RWPE2 (cell line): ENCODE measurements at regions not wholly inside any gene's neighbourhood (a gene's known extent, or its start where the extent isn't known, plus 50 kb on each side); places are given as distances from the start of the nearest gene placed in this dataset.
"Not testable (repeated sequence)": the region's sequence is repeated elsewhere in the genome, so short reads cannot be mapped to it uniquely, and the experiment has no call there.

Experiments used
- ATAC-seq: fragments of 200-7000 bp; cut with Tn5 transposase; 3 replicates; pipeline ENCODE4 v1.9.1; 2021; ENCODE audit warnings: low read depth
- DNase-seq: peaks from one replicate; pipeline ENCODE4 v3.0.0-alpha.2; 2020; ENCODE audit warnings: low spot score
- H3K27ac ChIP-seq: fragments of 450-650 bp; 2 replicates; pipeline ENCODE4 v1.5.1; 2017; ENCODE audit warnings: mild to moderate bottlenecking; ENCODE audit not compliant: poor library complexity, severe bottlenecking
- H3K27me3 ChIP-seq: fragments of 250-450 bp; sonication (Bioruptor Pico); 2 replicates; pipeline ENCODE4 v1.5.1; 2021; ENCODE audit warnings: mild to moderate bottlenecking, moderate library complexity; ENCODE audit not compliant: insufficient read depth, poor library complexity, severe bottlenecking
- H3K36me3 ChIP-seq: fragments of 250-450 bp; sonication (Bioruptor Pico); 2 replicates; pipeline ENCODE4 v1.5.1; 2020; ENCODE audit warnings: low read depth, mild to moderate bottlenecking, moderate library complexity
- H3K4me1 ChIP-seq: fragments of 250-450 bp; sonication (Bioruptor Pico); 2 replicates; pipeline ENCODE4 v1.5.1; 2021; ENCODE audit warnings: mild to moderate bottlenecking, moderate library complexity; ENCODE audit not compliant: insufficient read depth, poor library complexity, severe bottlenecking
- H3K4me3 ChIP-seq: fragments of 250-450 bp; sonication (Bioruptor Pico); 2 replicates; pipeline ENCODE4 v1.5.1; 2021; ENCODE audit warnings: mild to moderate bottlenecking, moderate library complexity; ENCODE audit not compliant: severe bottlenecking
- H3K9me3 ChIP-seq: fragments of 250-450 bp; sonication (Bioruptor Pico); 2 replicates; pipeline ENCODE4 v1.5.1; 2021; ENCODE audit warnings: mild to moderate bottlenecking, moderate library complexity; ENCODE audit not compliant: severe bottlenecking
- TF ChIP-seq, protein P1 (sequence below): fragments of 450-650 bp; IDR thresholded peaks from one replicate; pipeline ENCODE4 v1.5.1; 2017; ENCODE audit warnings: mild to moderate bottlenecking, moderate library complexity; ENCODE audit not compliant: poor library complexity, severe bottlenecking

DNA sequence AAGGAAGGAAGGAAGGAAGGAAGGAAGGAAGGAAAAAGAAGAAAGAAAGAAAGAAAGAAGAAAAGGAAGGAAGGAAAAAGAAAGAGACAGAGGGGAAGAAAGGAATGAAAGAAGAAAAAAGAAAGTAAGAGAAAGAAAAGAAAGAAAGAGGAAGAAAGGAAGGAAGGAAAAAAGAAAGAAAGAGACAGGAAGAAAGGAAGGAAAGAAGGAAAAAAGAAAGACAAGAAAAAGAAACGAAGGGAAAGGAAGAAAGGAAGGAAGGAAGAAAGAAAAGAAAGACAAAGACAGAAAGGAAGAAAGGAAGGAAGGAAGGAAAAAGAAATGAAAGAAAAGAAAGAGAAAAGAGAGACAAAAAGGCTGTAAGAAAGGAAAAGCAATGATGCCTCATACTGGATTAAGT lies 101.1 kb upstream of the PPP2R3B start:
- no peak overlapping the region for H3K27ac ChIP-seq
- TF ChIP-seq, protein P1, sequence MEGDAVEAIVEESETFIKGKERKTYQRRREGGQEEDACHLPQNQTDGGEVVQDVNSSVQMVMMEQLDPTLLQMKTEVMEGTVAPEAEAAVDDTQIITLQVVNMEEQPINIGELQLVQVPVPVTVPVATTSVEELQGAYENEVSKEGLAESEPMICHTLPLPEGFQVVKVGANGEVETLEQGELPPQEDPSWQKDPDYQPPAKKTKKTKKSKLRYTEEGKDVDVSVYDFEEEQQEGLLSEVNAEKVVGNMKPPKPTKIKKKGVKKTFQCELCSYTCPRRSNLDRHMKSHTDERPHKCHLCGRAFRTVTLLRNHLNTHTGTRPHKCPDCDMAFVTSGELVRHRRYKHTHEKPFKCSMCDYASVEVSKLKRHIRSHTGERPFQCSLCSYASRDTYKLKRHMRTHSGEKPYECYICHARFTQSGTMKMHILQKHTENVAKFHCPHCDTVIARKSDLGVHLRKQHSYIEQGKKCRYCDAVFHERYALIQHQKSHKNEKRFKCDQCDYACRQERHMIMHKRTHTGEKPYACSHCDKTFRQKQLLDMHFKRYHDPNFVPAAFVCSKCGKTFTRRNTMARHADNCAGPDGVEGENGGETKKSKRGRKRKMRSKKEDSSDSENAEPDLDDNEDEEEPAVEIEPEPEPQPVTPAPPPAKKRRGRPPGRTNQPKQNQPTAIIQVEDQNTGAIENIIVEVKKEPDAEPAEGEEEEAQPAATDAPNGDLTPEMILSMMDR: no peak
- no peak for DNase-seq

DNA sequence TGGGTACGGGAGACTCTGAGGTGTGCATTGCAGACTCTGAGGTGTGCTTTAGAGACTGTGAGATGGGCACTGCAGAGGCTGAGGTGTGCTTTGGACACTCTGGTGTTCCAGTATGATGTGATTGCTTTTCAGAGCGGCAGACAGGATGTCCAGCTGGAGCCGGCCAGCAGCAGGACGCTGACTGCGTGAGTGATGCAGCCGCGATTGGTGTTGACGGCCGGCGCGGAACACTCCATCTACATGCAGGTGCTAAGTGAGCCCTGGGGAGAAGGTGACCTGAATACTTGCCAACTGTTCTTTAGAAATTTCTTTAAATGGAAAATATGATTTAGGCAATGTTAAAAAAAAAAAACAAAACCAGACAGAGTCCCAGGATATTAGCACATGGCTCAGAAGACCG lies 103.1 kb upstream of the PPP2R3B start:
- Histone ChIP-seq H3K27me3 (no peaks in the 10 kb centered on the region), H3K9me3 (peaks cover 4% of the 10 kb centered on the region), H3K4me3 (no peak overlapping the region), H3K4me1 (no peaks in the 10 kb centered on the region), H3K36me3 (no peaks in the 10 kb centered on the region), H3K27ac (no peak overlapping the region)
- TF ChIP-seq, protein P1: no peak
- no peak for DNase-seq
- ATAC-seq: no peak

More for the DNA sequence above, 101.1 kb upstream of the PPP2R3B start:
- Histone ChIP-seq H3K4me1 (no peaks in the 10 kb centered on the region), H3K27me3 (no peaks in the 10 kb centered on the region), H3K4me3 (no peak overlapping the region), H3K9me3 (peaks cover 9% of the 10 kb centered on the region), H3K36me3 (no peaks in the 10 kb centered on the region)
- ATAC-seq: no peak

DNA sequence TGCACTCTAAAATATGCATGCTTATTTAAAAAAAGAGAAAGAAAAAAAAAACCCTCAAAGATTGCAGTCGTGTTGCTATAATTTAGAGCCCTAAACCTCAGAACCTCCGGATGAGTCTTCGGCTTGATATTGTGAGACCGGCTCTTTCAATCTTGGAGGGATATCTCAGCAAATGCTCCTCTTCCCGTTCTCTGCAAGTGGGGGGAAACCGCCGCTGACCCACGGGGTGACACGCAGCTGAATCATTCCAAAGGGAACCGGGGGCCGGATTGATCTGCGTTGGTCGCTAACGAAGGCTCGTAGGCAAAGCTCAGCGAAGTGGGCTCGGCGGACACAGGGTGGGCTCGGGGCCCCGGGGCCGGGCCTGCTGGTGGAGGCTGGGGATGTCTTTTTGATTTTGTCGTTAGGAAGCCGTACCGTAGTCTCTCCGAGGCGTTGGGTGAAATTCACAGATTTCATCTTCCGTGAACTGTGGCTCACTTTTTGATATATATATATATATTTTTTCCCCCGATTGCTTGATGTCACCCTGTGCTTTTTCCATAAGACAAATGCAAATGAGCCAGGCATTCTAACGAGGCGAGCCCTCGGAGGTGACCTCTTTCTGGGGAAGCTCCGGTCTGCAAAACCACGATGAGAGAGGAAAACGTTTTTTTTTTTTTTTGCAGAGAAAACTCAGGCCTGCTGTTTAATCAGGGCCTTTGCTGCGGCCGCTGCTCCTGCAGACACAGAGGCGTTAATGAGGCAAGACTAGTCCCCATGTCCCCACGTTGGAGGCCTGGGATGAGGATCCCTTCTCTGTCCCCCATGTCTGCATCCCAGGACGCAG lies 110.7 kb upstream of the PPP2R3B start:
- DNase-seq (no peak), ATAC-seq (no peak)
- Histone ChIP-seq H3K36me3 (no peaks in the 10 kb centered on the region), H3K4me1 (no peaks in the 10 kb centered on the region), H3K27ac (no peak overlapping the region), H3K9me3 (peaks cover 6% of the 10 kb centered on the region), H3K27me3 (no peaks in the 10 kb centered on the region), H3K4me3 (no peak overlapping the region)
- TF ChIP-seq, protein P1: no peak

DNA sequence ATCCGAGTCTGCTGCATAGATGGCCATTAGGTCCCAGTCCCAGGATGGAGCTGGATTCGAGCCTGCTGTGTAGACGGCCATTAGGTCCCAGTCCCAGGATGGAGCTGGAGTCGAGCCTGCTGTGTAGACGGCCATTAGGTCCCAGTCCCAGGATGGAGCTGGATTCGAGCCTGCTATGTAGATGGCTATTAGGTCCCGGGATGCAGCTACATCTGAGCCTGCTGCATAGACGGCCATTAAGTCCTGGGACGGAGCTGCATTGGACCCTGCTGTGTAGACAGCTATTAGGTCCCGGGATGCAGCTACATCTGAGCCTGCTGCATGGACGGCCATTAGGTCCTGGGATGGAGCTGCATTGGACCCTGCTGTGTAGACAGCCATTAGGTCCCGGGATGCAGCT lies 112.2 kb upstream of the PPP2R3B start:
- DNase-seq: not testable (repeated sequence)

DNA sequence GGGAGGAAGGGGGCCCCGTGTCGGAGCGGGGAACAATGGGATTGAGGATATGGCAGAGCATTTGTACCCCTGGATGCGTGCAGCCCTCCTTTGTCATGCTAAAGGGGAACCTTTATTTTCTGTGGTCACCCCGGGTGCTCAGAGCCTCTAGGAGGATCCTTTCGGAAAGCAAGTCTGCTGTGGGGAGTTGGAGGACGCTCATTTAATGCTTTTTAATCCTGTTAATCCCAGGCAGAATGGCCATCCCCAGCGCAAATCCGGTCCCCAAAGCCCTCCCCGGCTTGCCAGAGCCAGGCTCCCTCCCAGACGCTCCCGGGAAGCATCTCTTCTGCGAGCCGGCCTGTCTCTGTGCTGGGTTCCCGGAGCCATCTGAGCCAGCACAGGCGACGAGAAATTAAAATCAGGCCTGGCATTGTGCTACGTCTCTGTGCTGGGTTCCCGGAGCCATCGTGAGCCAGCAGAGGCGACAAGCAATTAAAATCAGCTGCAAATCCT lies 113.2 kb upstream of the PPP2R3B start:
- ATAC-seq (no peak), DNase-seq (no peak)
- H3K9me3 ChIP-seq: peaks cover 5% of the 10 kb centered on the region
- H3K4me3 ChIP-seq: no peak overlapping the region
- no peak overlapping the region for H3K27ac ChIP-seq
- H3K36me3 ChIP-seq: no peaks in the 10 kb centered on the region
- TF ChIP-seq, protein P1: no peak
- no peaks in the 10 kb centered on the region for H3K4me1 ChIP-seq
- H3K27me3 ChIP-seq: no peaks in the 10 kb centered on the region

More for the DNA sequence above, 112.2 kb upstream of the PPP2R3B start:
- not testable (repeated sequence) for H3K4me3 ChIP-seq, H3K9me3 ChIP-seq, ATAC-seq, H3K27me3 ChIP-seq, H3K27ac ChIP-seq, H3K4me1 ChIP-seq, H3K36me3 ChIP-seq
